OCI-M2 (cell line): ENCODE measurements at regions not wholly inside any gene's neighbourhood (a gene's known extent, or its start where the extent isn't known, plus 50 kb on each side); places are given as distances from the start of the nearest gene placed in this dataset.
"Not testable (repeated sequence)": the region's sequence is repeated elsewhere in the genome, so short reads cannot be mapped to it uniquely, and the experiment has no call there.

Experiments used
- DNase-seq: peaks from one replicate; lab custom pipeline; 2025; ENCODE audit not compliant: unreplicated experiment; lab: John Stamatoyannopoulos, UW

DNA sequence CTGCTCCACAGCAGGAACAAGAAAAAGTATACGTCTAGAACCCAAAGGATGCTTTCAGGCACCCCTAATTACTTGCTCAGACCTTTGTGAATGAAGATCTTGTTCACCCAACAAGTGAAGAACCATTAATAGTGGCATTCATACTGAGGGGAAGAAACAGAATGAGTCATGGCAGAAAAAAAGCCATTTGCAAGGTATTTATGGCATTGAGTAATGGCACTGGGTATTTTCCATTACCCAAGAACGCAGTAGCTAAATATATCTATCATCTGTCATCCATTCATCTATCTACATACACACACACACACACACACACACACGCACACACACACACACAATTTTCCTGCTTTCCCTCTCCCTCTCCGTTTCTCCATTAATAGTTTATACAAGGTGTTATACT lies 56.4 kb upstream of the XIRP2 start:
- DNase-seq = no peak

DNA sequence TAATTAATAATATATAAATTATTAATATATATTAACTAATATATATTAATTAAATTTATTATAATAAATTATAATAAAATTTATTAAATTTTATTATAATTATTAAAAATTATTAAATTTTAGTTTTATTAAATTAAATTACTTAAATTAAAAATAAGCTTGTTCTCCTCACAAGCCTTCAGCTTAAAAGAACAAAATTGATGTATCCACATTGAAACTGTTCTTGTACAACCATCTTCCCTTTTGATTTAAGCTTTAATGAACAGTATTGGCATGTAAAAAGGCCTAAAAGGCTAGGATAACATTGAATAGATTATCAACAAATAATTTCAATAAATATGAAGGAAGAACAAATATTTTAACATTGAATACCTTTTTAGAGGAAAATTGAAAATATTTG lies 62.4 kb upstream of the XIRP2 start:
- DNase-seq = no peak

DNA sequence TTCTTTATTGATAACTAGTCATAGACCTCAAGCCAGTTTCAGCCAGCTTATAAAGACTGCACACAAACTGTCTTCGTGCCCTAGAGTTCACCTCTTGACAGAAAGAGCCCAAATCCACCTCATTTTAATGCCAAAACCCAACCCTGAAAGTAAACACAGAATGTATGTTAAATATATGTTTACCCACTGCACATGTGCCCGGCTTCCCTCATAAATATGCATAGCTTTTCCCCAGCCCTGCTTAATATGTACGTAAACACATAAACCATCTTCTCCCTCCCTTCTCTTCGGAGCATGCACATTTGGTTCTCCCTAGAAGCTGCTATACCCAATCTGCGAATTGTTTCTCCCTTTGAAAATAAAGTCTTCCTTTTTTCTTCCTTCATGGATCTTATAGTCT lies 73.9 kb upstream of the XIRP2 start:
- DNase-seq = no peak

DNA sequence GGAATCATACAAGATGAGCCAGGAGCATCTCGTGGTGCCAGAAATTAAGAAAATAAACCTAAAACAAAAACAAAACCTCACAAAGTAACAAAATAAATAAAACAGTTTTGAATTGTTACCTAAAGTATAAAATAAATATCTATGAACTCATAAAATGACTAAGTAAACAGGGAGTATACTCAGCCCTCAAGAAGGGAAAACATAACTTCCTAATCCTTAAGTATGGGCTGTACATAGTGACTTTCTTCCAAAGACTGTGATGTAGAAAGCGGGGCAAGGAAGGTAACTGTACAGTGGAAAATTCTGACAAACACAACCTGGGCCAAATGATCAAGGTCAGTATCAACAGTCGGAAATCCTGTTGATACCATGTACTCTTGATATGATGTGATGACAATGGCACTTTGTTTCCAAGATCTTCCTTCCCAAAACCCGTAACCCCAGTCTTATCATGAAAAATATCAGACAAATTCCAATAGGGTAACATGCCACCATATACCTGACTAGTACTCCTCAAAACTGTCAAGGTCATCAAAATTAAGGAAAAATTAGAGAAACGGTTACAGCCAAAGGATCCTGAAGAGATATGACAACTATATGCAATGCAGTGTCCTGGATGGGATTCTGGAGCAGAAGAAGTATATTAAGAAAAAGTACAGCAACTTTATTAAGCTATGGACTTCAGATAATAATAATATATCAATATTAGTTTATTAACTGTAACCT lies 76.0 kb upstream of the XIRP2 start:
- no peak for DNase-seq

DNA sequence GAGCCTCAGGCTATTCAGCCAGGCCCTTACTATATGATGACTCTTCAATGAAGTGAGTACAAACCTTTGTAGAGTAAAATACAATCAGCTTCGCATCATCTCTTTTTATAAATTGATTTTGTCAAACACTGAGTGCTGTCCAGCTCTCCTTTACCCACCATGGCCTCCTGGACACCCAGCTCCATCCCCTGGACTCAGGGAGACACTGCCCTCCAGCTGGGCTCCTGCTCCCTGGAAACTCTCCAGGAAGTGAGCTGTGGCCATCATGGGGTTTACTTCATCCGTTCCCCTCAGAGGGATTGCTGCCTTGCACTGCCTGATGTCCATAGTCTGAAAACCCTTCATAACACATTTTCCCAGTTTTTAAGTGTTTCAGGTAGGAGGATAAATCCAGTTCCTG lies 82.5 kb upstream of the XIRP2 start:
- no peak for DNase-seq

DNA sequence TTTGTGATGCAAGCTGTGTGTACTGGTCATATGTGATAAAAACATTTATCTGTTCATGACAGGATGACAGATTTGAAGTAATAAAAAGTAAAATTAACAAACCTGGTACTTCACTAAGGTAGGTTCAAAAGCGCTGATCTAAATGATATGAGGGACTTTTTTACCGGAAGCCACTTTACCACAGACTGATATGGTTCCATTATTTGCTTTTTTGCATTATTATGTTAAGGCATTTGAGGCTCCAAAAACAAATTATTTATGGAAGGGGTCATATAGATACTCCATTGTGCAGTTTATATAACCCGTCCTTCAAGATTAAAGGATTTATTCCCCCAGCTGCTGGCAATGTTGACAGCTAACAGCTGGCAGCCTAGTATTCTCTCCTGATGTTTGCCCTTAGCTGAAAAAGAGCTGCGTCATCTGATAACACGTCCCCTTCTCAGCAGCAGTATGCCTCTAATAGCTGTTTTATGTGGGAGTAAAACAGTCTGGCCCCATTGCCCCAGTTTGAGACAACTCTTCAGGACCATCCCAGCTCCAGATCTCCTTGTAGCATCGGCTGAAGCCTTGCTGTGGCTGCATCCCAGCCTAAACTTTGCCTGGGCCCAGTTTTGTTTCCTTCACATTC lies 84.8 kb upstream of the XIRP2 start:
- DNase-seq = no peak

DNA sequence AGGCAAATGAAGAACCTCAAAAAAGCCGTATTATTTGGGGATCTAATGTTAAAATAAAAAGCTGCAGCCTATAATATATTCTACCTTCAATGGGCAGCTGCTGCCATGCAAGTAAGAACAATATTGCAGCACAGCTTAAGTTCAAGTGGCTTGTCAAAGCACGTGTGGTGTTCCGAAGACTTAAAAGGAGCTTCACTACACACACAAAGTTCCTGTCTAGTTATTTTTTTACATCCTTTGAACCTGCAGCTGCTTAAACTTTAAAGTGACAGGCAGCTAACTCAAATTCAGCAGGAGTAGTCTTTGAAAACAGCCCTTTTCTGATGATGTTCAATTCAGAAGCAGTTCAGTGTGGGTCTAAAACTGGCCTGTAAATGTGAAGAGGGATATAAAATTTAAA lies 85.8 kb upstream of the XIRP2 start:
- no peak for DNase-seq

DNA sequence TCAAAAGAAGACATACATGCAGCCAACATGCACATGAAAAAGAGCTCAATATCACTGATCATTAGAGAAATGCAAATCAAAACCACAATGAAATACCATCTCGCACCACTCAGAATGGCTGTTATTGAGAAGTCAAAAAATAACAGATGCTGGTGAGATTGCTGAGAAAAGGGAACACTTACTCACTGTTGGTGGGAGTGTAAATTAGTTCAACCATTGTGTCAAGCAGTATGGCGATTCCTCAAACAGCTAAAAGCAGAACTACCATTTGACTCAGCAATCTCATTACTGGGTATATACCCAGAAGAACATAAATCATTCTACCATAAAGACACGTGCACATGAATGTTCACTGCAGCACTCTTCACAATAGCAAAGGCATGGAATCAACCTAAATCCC lies 95.5 kb upstream of the XIRP2 start:
- no peak for DNase-seq

DNA sequence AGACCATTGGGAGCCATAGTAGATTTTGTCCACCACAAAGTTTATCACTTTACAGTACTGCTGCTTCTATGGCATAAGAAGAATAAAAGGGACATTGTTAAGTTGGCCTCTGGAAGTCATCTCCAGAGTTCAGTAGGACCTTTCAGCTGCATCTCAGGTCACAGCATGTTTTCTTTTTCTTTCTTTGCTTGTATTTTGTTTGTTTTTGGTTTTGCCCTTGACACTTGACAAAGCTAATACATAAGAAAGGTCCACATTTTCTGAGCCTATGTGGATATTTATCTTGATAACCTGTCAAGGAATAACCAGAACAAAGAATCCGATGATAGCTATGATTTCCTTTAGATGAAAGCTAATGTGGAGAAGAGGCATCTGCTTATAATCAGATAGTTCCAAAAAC lies 101.6 kb upstream of the XIRP2 start:
- no peak for DNase-seq

DNA sequence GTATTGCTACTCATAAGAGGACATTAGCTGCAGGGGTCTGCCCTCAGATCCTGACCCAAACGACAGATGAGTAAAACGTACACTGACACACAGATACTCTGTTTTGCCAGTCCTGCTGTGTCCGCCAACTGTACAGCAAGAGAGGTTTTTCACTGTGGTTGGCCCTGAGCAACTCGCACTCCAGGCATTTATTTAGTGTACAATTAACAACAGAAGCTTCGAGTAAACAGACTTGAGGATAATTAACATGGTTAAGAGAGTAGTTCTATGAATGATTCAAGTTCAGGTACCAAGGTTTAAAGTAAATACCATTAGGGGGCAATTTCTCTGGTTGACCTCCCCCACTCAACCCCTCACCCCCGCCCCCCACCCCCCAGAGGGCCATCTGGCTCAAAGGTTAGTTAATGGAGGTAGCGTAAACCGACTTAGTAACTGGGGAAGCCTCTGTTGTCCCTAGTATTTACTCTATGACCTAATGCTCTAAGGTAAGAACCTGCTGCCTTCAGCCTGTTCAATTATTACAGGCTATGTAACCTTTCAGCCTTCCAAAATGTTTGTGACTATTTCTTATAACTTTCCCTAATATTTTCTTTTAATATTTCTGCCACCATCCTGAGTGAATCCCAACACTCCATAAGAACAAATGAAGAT lies 103.9 kb upstream of the XIRP2 start:
- no peak for DNase-seq

DNA sequence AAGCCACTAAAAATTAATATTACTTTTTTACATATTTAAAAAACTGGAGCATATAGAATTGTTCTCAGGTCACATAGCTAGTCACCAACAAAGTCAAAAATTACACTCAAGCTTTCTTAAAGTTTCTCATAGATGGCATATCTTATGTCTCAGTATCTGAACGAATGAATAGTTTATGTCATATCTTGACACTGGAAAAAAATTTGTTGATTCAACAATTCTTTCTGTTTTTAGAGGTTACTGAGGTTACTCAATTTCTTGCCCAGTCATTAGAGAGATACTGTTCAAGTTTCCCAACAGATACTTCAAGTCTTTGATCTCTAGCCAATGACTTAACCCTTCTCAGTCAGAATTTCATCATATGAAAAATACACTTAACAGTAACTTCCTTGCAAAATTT lies 113.1 kb upstream of the XIRP2 start:
- no peak for DNase-seq

DNA sequence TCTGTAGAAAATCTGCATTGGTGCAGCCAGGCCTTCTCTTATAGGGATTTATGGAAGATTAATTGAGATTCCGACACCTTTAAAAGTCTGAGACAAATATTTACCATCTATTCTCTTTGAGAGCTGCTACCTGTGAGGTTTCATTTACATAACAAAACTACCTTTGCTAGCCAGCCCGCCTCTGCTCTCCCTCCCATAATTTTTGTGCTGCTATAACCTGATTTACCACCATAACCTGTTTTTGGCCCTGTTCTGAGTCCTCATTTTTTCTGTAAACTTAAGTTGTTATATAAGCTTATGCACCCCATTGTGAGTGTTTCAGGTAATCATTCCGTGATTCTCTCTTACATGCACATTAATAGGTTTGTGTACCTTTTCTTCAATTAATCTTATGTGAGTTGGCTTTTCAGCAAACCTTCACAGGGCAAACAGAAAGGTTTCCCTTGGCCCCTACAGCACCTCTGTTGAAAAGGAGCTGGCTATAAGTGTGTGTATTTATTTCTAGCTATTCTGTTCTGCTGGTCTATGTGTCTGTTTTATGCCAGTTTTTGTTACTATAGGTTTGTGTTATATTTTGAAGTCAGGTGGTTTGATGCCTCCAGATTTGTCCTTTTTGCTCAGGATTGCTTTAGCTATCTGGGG lies 114.9 kb upstream of the XIRP2 start:
- no peak for DNase-seq

DNA sequence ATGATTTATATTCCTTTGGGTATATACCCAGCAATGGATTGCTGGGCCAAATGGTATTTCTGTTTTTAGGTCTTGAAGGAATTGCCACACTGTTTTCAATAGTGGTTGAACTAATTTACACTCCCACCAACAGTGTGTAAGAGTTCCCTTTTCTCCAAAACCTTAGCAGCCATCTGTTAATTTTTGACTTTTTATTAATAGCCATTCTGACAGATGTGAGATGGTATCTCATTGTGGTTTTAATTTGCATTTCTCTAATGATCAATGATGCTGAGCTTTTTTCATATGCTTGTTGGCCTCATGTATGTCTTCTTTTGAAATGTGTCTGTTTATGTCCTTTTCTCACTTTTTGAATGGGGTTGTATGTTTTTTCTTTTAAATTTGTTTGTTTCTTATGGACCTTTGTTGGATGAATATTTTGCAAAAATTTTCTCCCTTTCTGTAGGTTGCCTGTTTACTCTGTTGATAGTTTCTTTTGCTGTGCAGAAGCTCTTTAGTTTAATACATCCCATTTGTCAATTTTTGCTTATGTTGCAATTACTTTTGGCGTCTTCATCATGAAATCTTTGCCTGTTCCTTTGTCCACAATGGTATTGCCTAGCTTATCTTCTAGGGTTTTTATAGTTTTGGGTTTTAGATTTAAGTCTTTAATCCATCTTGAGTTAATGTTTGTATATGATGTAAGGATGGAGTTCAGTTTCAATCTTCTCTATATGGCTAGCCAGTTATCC lies 119.7 kb upstream of the XIRP2 start:
- no peak for DNase-seq

DNA sequence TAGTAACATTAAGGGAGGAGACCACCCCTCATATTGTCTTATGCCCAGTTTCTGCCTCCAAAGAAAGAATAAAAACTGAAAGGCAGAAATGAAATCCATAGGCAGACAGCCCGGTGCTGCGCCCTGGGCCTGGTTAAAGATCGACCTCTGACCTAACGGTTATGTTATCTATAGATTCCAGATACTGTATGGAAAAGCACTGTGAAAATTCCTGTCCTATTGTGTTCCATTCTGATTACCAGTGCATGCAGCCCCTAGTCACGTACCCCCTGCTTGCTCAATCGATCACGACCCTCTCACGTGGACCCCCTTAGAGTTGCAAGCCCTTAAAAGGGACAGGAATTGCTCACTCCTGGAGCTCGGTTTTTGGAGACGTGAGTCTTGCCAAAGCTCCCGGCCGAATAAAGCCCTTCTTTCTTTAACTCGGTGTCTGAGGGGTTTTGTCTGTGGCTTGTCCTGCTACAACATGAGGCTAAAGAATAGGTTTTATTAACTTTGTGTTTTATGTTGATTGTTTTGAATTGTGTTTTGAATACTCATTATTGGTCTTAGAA lies 121.4 kb upstream of the XIRP2 start:
- DNase-seq = not testable (repeated sequence)

DNA sequence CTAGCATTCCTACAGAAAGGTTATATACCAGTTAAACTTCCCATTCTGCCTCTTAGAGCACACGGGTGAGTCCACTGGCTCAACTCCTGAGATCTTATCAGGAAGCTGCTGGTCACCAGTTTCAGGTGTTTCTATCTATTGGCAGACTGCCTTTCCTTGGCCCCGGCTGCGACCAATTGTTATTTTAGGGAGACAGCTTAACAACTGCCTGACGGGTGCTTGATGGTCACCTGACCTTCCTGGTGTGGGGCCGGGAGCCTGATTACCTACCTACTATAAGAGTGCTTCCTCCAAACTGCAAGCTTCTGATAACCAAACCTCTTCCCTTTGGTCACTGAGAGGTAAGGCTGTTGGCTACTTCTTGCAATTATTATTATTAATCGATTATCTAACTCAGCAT lies 122.1 kb upstream of the XIRP2 start:
- DNase-seq = no peak

DNA sequence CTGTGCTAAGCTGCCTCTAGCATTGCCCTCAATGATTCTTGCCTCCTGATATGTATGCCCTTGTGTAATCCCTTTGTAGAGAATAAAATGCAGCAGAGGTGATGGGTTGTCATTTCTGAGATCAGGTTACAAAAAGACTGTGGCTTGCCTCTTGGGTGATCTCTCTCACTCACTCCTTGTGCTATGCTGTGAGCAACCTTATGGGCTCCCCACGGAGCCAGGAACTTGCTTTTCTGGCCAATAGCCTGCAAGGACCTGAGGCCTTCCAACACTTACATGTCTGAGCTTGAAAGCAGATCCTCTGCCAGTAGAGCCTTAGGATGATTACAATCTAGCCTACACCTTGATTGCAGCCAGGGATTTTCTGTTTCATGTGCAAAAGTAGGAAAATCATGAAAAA lies 123.1 kb upstream of the XIRP2 start:
- DNase-seq = no peak

DNA sequence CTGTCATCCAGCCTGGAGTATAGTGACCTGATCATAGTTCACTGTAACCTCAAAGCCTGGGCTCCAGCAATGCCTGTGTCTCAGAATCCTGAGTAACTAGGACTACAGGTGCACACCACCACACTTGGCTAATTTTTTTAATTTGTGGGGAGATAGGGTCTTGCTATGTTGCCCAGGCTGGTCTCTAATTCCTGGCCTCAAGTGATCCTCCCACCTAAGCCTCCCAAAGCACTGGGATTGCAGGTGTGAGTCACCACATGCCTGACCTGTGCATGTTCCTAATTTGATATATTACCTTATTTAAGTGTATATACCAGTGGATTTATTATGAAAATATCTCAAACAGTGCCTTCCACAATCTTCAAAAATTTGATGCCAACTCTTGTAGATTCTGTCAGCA lies 123.6 kb upstream of the XIRP2 start:
- no peak for DNase-seq

DNA sequence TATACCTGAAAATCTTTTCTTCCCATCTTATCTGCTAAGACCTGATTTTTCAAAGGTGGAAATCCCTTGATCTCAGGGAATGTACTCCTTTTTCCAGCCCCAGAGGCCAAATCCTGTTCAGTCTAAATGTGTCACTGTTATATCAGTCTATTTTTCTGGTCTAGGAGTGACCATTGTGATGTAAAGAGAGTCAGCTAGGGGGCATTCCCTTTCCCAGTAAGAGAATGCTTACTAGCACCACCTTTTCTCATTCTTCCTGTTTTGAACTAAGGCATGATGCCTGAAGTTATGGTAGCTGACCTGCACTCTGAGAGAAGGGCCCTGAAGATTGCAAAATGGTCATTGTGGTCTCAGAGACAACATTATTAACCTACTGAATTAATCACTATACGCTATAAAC lies 124.1 kb upstream of the XIRP2 start:
- DNase-seq = no peak

DNA sequence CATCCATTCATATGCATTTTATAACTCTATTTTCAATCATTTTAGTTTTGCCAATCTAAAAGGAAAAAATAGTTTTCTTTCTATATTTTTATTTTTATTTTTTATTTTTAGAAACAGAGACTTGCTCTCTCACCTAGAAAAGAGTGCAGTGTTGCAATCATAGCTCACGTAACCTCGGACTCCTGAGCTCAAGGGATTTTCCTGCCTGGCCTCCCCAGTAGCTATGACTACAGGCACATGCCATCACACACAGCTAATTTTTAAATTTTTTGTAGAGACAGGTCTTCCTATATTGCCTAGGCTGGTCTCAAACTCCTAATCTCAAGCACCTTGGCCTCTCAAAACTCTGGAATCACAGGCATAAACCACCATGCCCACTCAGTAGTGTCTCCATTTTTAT lies 125.5 kb upstream of the XIRP2 start:
- DNase-seq = no peak

DNA sequence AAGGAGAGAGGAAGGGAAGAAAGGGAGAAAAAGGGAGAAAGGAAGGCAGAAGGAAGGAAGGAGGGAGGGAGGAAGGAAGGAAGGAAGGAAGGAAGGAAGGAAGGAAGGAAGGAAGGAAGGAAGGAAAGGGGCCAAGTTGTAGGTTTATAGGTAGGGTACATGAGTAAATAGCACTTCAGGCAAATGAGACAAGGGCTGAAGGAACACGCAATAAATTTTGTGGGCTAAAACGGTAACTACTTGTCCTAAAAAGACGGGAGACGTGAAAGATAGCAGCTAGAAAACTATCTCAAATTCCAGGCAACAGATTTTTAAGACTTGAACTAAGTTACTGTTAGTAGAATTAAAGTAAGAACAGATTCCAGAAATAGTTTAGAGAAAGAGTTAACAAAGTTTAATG lies 129.3 kb upstream of the XIRP2 start:
- DNase-seq = no peak

DNA sequence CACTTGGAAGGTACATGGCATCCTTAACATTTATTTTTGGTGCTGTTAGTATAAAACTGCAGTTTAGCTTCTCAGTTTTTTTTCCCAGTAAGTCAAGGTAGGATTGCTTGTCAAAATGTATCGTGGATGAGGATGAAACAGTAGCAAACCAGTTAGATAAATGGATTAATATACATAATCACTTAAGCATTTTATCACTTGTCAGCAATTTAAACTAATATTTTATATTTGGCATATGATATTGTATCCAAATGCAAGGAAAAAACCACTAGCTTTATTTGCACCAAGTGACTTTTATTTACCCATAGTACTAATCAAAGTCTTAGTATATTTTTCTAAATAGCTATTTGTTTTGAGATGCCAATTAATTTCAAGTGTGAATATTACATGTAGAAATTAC lies 137.7 kb upstream of the XIRP2 start:
- no peak for DNase-seq
